ENCODE measurements at regions not wholly inside any gene's neighbourhood (a gene's known extent, or its start where the extent isn't known, plus 50 kb on each side); places are given as distances from the start of the nearest gene placed in this dataset.

- DNase-seq: no peak
Observed at GRCh38 chr1:56215086-56215485, 364.3 kb downstream of the PLPP3 start.

- no peak for DNase-seq
Observed at GRCh38 chr1:56213068-56213467, 366.3 kb downstream of the PLPP3 start.

GRCh38 chr1:56212143-56212542 is 367.2 kb downstream of the PLPP3 start:
- no peak for DNase-seq

- no peak for DNase-seq
Observed at GRCh38 chr1:56206391-56206790, 373.0 kb downstream of the PLPP3 start.

- no peak for DNase-seq
Observed at GRCh38 chr1:56204206-56204605, 375.2 kb downstream of the PLPP3 start.

GRCh38 chr1:56202796-56203492 is 376.4 kb downstream of the PLPP3 start:
- DNase-seq: no peak

DNA sequence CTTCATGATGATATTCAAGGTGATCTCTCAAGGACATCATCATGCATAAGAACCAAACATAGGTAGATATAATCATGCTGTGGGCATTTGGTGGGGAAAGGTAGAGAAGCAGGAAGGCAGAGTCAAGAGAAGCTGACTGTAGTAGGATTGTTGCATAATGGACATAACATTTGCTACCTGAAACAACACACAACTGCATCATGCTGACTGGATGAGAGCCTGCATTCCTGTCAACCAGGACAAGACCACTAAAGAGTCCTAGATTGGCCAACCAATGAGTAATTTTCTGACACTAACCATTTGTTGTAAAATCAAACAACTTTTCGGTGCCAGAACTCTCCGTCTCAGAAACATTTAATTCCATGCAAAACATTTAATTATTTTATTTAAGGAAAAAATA is 377.2 kb downstream of the PLPP3 start:
- DNase-seq: no peak

DNA sequence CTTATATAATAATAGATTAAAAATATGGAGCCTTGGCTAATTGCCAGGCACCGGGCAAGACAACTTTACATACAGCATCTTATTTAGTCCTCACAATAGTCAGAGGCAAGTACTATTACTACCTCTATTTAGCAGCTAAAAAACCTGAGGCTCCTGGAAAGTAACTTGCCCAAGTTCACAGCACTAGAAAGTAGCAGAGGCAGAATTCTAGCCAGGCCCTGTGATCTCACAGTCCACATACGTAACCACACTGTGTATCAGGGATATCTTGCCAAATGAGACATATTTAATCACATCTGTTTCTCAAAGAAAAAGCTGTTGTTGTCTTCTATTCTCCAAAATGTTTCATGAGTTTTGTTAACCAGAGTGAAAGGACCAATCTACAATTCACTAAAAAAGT is 378.5 kb downstream of the PLPP3 start:
- no peak for DNase-seq

- DNase-seq: peak; percentile 31
Observed at GRCh38 chr1:56200442-56200841, 378.9 kb downstream of the PLPP3 start.

DNA sequence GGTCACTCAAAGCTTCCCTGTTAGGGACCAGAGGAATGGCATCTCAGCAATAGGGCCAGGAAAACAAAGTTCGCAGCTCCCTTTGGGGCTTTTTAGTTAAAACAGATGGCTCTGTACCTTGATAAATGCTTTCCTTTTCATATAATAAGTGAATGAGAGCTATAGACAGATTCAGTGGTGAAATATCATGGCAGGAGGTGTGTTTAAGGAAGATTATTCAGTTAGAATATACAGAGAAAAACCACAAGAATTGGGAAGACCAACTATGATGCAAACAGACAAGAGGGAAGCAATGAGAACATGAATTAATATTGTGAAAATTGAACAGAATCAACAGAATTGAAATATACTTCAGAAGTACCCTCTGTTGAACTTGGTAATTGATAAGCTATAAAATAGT is 379.4 kb downstream of the PLPP3 start:
- DNase-seq: no peak

DNA sequence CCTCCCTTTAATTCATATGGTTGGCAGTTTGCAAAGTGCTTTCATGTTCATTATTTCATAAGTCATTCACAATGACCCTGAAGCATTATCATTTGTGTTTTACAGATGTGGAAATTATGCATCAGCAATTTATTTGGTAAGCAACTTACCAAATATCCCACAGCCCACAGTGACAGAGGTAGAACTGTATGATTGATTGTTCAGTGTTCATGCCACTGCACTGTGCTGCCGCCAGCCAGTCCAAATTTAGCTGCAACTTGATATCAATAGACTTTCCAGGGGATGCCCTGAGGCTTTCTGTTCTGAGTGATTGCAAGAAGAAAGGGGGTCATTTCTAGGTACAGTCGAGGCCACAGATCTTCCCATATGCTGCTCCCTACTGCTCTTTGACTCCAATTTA is 380.3 kb downstream of the PLPP3 start:
- DNase-seq: no peak

- no peak for DNase-seq
Observed at GRCh38 chr1:56197946-56198345, 381.4 kb downstream of the PLPP3 start.

DNA sequence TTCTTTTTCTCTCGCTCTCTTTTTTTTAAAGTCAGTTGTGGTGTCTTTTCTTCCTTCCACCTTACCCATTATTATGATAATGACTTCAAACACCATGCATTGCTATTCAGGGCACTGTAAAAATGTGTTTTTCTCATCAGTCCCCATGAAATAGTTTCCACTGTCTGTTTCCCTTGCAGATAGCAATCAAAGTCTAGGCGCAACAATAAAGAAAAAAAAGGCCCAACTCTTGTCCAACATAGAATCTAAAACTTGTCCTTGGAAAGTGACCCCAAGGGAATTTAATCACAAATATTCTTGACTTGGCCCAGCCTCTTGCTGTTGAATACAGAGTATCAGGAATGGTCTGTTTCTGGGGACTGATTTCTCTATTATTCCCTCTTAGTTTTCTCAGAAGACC is 382.5 kb downstream of the PLPP3 start:
- no peak for DNase-seq

- DNase-seq: no peak
Observed at GRCh38 chr1:56194701-56195300, 384.6 kb downstream of the PLPP3 start.

GRCh38 chr1:56193656-56194055 is 385.7 kb downstream of the PLPP3 start:
- no peak for DNase-seq

- DNase-seq: no peak
Observed at GRCh38 chr1:56191369-56191768, 388.0 kb downstream of the PLPP3 start.

- DNase-seq: no peak
Observed at GRCh38 chr1:56190806-56191365, 388.5 kb downstream of the PLPP3 start.

DNA sequence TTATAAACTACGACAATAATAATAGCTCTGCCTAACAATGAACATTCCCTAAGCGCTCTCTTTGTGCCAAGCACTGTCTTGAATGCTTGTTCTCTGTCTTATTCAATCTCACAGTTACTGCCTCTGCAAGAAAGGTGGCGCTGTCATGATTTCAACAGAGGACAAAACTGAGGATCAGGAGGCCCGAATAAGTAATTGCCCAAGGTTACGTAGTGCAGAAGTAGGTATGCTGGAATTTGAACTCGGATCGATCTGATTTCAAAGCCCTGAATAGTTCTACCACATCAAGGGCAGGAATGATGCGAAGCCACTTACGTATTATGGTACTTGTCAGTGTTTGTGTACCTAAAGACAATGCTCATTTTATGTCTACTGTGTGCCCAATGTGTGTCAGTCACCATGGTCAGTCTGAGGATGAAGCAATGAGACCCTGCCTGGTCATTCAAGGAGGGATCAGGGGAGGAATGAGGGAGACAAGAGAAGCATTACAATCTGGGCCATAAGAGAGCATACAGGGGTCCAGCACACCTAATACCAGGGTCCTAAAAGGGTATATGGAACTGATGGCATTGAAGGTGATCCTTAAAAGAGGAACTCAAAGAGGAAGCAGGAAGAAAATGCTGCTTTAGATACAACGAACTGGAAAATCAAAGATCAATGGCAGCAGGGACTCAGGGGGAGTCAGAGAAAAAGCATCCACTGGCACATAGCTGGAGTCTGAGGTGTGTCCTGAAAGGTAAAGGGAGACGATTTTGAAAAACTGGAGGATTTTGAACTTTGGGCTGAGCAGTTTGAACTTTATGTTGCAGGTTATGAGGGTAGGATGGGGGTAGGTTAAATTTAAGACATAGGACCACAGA is 389.2 kb downstream of the PLPP3 start:
- no peak for DNase-seq

DNA sequence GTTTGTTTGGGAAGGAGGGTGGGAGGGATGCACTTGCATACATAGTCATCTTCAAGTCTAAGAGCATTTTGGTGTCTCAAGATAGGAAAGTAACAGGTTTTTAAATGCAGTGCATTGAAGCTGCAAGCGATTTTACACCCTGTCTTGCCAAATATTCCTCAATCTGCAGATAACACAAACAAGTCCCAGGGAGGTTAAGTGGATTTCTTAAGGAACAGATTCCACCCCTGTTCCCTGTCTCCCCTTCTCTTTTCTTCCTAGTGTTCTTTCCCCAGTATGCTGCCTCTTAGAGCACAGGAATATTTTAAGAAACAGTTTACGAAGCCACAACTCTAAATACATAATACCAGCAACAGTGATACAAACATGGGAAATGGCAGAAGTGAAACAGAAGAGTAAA is 389.9 kb downstream of the PLPP3 start:
- DNase-seq: no peak

DNA sequence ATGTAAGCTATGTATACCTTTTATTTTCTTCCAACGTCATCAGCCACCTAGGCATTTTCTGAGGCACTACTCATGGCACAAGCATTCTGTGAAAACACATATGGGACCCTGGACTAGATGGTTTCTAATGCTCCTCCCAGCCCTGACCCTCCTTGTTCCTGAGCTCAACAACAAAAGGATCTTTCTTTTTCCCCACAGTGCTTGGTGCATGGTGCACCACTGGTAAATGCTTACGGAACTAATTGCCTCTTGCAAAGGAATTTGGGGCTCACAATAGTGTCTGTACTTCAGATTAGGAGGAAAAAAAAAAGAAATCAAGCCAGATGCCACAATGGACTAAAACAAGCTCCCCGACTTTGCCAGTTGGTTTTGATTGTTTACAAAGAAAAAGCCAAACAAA is 390.5 kb downstream of the PLPP3 start:
- no peak for DNase-seq

DNA sequence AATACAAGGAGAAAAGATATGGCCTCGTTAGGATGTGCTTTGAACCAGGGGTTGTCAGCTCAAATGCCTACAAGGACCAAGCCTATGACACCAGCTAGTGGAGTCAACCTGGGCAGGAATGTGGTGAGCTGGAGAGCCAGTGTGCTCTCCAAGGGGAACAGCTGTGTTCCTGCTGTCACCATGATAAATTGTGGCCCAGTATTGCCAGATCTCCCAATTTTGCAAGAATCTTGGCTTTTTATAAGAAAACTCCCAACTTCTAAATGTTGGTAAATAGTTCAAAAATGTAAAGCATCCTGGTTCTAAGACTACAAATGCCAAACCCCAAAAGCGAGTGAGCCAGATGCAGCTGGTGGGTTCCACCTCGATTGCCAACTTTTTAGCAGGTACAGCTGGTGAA is 391.1 kb downstream of the PLPP3 start:
- no peak for DNase-seq

GRCh38 chr1:56187405-56187804 is 392.0 kb downstream of the PLPP3 start:
- DNase-seq: no peak

DNA sequence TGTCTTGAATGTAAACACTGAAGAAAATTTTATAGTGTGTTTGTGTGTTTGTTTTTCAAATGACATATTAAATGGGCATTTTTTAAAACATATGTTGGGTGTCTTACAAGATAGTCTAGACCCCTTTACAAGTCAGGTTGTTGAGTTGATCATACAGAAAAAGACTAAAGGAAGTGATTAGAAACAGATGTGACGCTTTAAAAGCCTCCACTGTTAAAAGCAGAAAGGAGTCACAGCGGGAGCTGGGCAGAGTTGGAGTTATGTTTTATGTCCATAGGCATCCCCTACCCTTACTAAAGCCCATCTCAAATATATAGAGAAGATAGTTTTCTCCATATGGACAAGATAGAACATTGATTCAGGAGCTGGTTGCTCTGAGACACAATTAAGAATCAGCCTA is 393.9 kb downstream of the PLPP3 start:
- DNase-seq: no peak

- no peak for DNase-seq
Observed at GRCh38 chr1:56183151-56183550, 396.2 kb downstream of the PLPP3 start.

Data from NCI-H748 treated with DMSO at 0.1 percent for 48 hours (cell line).